Fibroblast of villous mesenchyme (primary cell): ENCODE measurements at regions not wholly inside any gene's neighbourhood (a gene's known extent, or its start where the extent isn't known, plus 50 kb on each side); places are given as distances from the start of the nearest gene placed in this dataset.

ENCODE experiments used
- DNase-seq: peaks from one replicate; pipeline ENCODE4 v3.0.0-alpha.2; 2010; ENCODE audit warnings: low read depth
- H3K4me3 ChIP-seq: 2 replicates; pipeline ENCODE4 v1.5.1; 2011; ENCODE audit warnings: low read depth, mild to moderate bottlenecking, low read length
- TF ChIP-seq, protein P1 (sequence below): IDR thresholded peaks from 2 replicates; pipeline ENCODE4 v1.5.1; 2012; ENCODE audit warnings: low read depth, mild to moderate bottlenecking, low read length; ENCODE audit not compliant: insufficient read depth

DNA sequence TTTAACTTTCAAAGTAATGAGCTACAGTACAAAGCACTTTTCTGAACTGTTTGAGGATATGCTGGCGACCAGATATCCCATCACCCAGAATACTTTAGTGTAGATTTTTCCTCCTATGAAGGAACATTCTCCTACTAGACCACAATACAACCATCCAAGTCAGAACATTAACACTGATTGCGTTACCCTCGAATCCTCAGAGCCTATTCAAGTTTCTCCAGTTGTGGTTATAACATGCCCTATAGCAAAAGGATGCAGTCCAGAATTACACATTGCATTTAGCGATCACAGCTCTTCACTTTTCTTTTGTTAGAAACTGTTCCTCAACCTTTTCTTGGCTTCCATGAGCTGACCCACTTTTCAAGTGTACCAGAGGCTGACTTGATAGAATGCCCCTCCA lies 87.4 kb upstream of the SOX4 start:
- no peak for DNase-seq
- H3K4me3 ChIP-seq = no peak overlapping the region
- TF ChIP-seq, protein P1, sequence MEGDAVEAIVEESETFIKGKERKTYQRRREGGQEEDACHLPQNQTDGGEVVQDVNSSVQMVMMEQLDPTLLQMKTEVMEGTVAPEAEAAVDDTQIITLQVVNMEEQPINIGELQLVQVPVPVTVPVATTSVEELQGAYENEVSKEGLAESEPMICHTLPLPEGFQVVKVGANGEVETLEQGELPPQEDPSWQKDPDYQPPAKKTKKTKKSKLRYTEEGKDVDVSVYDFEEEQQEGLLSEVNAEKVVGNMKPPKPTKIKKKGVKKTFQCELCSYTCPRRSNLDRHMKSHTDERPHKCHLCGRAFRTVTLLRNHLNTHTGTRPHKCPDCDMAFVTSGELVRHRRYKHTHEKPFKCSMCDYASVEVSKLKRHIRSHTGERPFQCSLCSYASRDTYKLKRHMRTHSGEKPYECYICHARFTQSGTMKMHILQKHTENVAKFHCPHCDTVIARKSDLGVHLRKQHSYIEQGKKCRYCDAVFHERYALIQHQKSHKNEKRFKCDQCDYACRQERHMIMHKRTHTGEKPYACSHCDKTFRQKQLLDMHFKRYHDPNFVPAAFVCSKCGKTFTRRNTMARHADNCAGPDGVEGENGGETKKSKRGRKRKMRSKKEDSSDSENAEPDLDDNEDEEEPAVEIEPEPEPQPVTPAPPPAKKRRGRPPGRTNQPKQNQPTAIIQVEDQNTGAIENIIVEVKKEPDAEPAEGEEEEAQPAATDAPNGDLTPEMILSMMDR = no peak

DNA sequence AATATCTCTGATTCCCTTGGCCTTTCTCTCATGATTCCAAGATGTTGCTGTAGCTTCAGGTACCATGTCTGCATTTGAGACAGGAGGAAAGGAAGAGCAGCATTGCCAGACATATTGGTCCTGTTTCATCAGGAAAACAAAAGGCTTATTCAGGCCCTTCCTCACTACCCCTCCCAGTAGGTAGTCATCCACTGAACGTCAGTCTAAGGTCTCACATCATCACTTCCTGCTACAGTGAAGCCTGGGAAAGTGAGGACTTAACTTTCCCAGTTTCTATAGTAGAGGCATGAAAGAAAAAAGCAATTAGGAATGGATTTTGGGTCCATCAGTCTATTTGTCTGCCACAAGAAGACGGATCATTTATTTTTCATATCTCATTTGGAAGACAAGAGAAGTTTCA lies 85.7 kb upstream of the SOX4 start:
- no peak for DNase-seq
- TF ChIP-seq, protein P1 = no peak
- no peak overlapping the region for H3K4me3 ChIP-seq

DNA sequence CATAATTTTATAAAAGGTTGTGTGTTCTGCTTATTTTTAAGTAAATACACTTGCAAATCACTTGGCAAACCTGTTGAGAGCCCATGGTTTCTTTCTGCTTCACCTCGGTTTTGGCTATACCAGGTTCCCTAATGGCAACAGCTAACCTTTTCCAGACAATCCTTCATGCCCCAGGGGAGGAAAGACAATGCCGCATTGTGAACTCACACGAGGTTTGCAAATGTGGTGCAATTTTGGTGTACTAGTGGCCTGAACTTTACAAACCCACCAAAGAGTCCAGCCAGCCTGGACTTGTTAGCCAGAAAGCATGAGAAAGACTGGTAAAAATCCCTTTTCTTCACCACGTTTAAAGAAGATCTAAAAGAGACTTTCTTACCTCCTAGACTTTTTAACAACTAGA lies 84.8 kb upstream of the SOX4 start:
- no peak overlapping the region for H3K4me3 ChIP-seq
- no peak for DNase-seq
- TF ChIP-seq, protein P1 = no peak

DNA sequence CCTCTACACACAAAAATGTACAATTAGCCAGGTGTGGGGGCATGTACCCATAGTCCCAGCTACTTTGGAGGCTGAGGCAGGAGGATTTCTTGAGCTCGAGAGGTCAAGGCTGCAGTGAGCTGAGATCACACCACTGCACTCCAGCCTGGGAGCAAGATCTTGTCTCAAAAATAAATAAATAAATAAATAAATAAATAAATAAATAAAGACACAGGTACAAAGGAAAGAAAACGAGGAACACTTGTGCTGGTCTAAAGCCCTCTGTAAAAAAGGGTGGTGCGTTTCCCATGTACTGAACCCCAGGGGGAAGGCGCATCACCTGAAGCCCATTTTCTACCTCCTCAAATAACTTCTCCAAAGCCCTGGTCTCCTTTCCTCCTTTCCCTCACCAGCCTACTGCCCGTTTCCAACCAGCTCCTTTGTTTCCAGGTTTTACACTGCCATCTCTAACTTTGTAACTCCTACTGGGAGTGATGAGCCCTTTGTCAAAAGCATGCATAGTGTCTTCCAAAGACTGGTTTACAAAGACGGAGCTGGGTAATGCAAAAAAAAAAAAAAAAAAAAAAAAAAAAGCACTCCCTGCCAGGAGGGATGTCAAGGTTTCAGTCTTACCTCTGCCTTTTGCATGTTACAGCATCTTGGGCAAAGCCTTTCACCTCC lies 81.5 kb upstream of the SOX4 start:
- TF ChIP-seq, protein P1 = no peak
- no peak for DNase-seq

DNA sequence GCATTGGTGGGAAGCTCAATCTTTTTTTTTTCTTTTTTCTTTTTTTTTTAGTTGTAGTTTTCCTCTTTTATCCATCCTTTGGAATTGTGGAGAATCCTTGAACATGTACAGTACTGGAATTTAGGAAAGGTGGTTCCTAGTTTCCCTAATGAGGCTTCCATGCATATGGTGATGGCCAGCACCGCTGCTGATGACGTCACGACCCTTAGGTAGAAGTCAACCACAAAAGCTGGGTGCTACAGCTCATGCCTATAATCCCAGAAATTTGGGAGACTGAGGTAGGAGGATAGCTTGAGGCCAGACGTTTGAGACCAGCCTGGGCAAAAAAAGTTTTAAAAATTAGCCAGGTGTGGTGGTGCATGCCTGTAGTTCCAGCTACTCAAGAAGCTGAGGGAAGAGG lies 79.3 kb upstream of the SOX4 start:
- no peak overlapping the region for H3K4me3 ChIP-seq
- no peak for DNase-seq
- TF ChIP-seq, protein P1 = no peak

More for the DNA sequence above, 81.5 kb upstream of the SOX4 start:
- no peak overlapping the region for H3K4me3 ChIP-seq

GRCh38 chr6:21518317-21518716 lies 75.2 kb upstream of the SOX4 start:
- DNase-seq = no peak
- TF ChIP-seq, protein P1 = no peak
- H3K4me3 ChIP-seq = no peak overlapping the region

DNA sequence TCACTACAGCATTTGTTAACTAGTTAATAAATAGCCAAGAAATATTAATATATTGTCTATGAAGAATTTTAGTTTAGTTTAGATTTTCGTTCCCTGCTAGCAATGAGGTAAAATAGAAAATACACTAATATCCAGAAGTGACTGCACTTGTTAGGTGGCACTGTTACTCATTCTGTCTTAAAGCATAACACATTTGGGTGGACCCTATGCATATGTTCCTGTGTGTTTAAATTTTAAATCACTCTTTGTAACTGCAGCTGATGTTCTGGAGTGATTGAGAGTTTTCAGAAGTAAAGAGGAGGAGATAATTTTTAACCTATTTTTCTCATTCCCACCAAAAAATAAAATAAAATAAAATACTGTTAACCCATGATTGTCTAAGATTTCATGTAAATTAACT lies 73.9 kb upstream of the SOX4 start:
- TF ChIP-seq, protein P1 = no peak
- no peak overlapping the region for H3K4me3 ChIP-seq
- no peak for DNase-seq
